Loucy (cell line): ENCODE measurements at regions not wholly inside any gene's neighbourhood (a gene's known extent, or its start where the extent isn't known, plus 50 kb on each side); places are given as distances from the start of the nearest gene placed in this dataset.

Source experiments
- H2AFZ ChIP-seq: fragments of 200-600 bp; sonication (generic); 2 replicates; pipeline ENCODE4 v1.6.0; 2016; ENCODE audit warnings: antibody characterized with exemption, mild to moderate bottlenecking, low read length, moderate library complexity
- H3F3A ChIP-seq: fragments of 200-600 bp; 2 replicates; pipeline ENCODE4 v1.6.0; 2016; ENCODE audit warnings: antibody characterized with exemption, low read depth, mild to moderate bottlenecking
- H3K27me3 ChIP-seq: fragments of 200-600 bp; sonication (generic); 2 replicates; pipeline ENCODE4 v1.6.1; 2014; ENCODE audit warnings: low read length, mild to moderate bottlenecking; ENCODE audit not compliant: insufficient read depth, poor library complexity, severe bottlenecking
- H3K36me3 ChIP-seq: fragments of 200-600 bp; sonication (generic); 2 replicates; pipeline ENCODE4 v1.6.1; 2016; ENCODE audit warnings: low read length; ENCODE audit not compliant: insufficient read depth
- H3K4me1 ChIP-seq: fragments of 200-600 bp; sonication (generic); 2 replicates; pipeline ENCODE4 v1.5.1; 2014; ENCODE audit warnings: low read length, mild to moderate bottlenecking; ENCODE audit not compliant: insufficient read depth, poor library complexity, severe bottlenecking
- H3K4me2 ChIP-seq: fragments of 200-600 bp; sonication (generic); 2 replicates; pipeline ENCODE4 v1.6.0; 2014; ENCODE audit warnings: antibody characterized with exemption, low read length, low read depth, mild to moderate bottlenecking; ENCODE audit not compliant: poor library complexity, severe bottlenecking
- H3K4me3 ChIP-seq: fragments of 200-600 bp; sonication (generic); 2 replicates; pipeline ENCODE4 v1.5.1; 2014; ENCODE audit warnings: low read length, mild to moderate bottlenecking, mixed read lengths; ENCODE audit not compliant: poor library complexity, severe bottlenecking
- H3K79me2 ChIP-seq: fragments of 200-600 bp; sonication (generic); 2 replicates; pipeline ENCODE4 v1.6.1; 2014; ENCODE audit warnings: low read length; ENCODE audit not compliant: insufficient read depth
- H3K9ac ChIP-seq: fragments of 200-600 bp; sonication (generic); 2 replicates; pipeline ENCODE4 v1.6.0; 2014; ENCODE audit warnings: mild to moderate bottlenecking, low read depth, low read length, moderate library complexity; ENCODE audit not compliant: poor library complexity, severe bottlenecking
- H3K9me2 ChIP-seq: fragments of 200-600 bp; sonication (generic); replicated peaks from 2 replicates; pipeline ENCODE4 v1.6.1; 2016; ENCODE audit warnings: low read depth, low read length, mixed read lengths
- H3K9me3 ChIP-seq: fragments of 200-600 bp; sonication (generic); 2 replicates; pipeline ENCODE4 v1.6.1; 2014; ENCODE audit warnings: mild to moderate bottlenecking, antibody characterized with exemption, low read length, low read depth; ENCODE audit not compliant: insufficient read depth
- H4K20me1 ChIP-seq: fragments of 200-600 bp; sonication (generic); 2 replicates; pipeline ENCODE4 v1.6.0; 2014; ENCODE audit warnings: antibody characterized with exemption, low read length, mild to moderate bottlenecking; ENCODE audit not compliant: insufficient read depth, poor library complexity, severe bottlenecking
- EZH2phosphoT487 ChIP-seq: fragments of 200-600 bp; IDR thresholded peaks from 2 replicates; pipeline ENCODE4 v1.6.1; 2018; ENCODE audit warnings: antibody characterized with exemption, mild to moderate bottlenecking, moderate library complexity, borderline replicate concordance
- TF ChIP-seq, protein P1 (sequence below): fragments of 200-600 bp; sonication (generic); conservative IDR thresholded peaks from 2 replicates; pipeline ENCODE4 v1.5.1; 2014; ENCODE audit warnings: mild to moderate bottlenecking, antibody characterized with exemption, low read length

- TF ChIP-seq, protein P1, sequence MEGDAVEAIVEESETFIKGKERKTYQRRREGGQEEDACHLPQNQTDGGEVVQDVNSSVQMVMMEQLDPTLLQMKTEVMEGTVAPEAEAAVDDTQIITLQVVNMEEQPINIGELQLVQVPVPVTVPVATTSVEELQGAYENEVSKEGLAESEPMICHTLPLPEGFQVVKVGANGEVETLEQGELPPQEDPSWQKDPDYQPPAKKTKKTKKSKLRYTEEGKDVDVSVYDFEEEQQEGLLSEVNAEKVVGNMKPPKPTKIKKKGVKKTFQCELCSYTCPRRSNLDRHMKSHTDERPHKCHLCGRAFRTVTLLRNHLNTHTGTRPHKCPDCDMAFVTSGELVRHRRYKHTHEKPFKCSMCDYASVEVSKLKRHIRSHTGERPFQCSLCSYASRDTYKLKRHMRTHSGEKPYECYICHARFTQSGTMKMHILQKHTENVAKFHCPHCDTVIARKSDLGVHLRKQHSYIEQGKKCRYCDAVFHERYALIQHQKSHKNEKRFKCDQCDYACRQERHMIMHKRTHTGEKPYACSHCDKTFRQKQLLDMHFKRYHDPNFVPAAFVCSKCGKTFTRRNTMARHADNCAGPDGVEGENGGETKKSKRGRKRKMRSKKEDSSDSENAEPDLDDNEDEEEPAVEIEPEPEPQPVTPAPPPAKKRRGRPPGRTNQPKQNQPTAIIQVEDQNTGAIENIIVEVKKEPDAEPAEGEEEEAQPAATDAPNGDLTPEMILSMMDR = no peak
- TF ChIP-seq EZH2phosphoT487 = no peak
- no peaks in the 10 kb centered on the region for H3F3A ChIP-seq
- no peaks in the 10 kb centered on the region for H3K79me2 ChIP-seq
These were observed 653.9 kb upstream of the TMEM132C start for GRCh38 chr12:127613056-127613455.

GRCh38 chr12:127619869-127620734 is 646.9 kb upstream of the TMEM132C start:
- Histone ChIP-seq H3K4me2 (no peak overlapping the region), H3K4me3 (no peak overlapping the region), H3K9me2 (no peaks in the 10 kb centered on the region), H2AFZ (no peak overlapping the region), H3K36me3 (no peaks in the 10 kb centered on the region), H4K20me1 (no peaks in the 10 kb centered on the region), H3F3A (no peaks in the 10 kb centered on the region), H3K79me2 (no peaks in the 10 kb centered on the region), H3K27me3 (no peaks in the 10 kb centered on the region), H3K4me1 (no peaks in the 10 kb centered on the region), H3K9me3 (0 out of 2 replicates have a peak, but pooled peaks cover 4% of the 10 kb centered on the region), H3K9ac (no peak overlapping the region)
- TF ChIP-seq EZH2phosphoT487 = no peak
- TF ChIP-seq, protein P1 = no peak

More at GRCh38 chr12:127613056-127613455, 653.9 kb upstream of the TMEM132C start:
- H3K36me3 ChIP-seq = no peaks in the 10 kb centered on the region
- no peaks in the 10 kb centered on the region for H3K4me1 ChIP-seq
- H3K27me3 ChIP-seq = no peaks in the 10 kb centered on the region
- H4K20me1 ChIP-seq = no peaks in the 10 kb centered on the region
- no peaks in the 10 kb centered on the region for H3K9me3 ChIP-seq
- no peak overlapping the region for H2AFZ ChIP-seq
- no peak overlapping the region for H3K4me2 ChIP-seq
- H3K4me3 ChIP-seq = no peak overlapping the region
- no peak overlapping the region for H3K9ac ChIP-seq
- no peaks in the 10 kb centered on the region for H3K9me2 ChIP-seq

DNA sequence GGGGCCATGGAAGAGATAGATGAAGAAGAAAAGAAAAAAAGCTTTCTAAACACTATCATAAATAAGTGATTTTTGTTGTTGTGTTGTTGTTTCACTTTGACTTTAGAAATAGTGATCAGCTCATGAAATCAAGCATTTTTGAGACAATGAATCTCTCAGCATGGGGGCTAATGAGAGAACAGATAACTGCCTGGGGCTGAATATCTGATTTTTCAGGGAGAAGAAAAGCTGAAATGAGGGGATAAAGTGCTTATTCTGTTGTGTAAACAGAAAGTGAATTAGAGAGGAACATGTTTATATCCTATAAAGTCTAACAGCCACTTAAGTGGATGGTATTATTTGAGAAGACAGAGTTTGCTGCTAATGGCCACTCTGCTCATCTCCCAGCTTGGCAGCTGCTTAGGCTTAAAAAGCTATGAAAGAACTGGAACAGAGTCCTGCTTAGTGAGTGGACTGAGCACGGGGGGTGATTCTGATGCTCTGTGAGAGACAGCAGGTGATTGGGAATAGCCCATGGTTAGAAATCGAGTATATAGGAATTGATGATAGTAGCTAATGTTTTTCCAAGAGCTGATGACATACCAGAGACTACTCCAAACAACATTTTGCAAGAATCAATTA is 646.1 kb upstream of the TMEM132C start:
- no peak overlapping the region for H3K9ac ChIP-seq
- H3K4me2 ChIP-seq = no peak overlapping the region
- no peaks in the 10 kb centered on the region for H3K79me2 ChIP-seq
- no peaks in the 10 kb centered on the region for H3K4me1 ChIP-seq
- H3K27me3 ChIP-seq = no peaks in the 10 kb centered on the region
- no peaks in the 10 kb centered on the region for H4K20me1 ChIP-seq
- no peak overlapping the region for H2AFZ ChIP-seq
- H3K36me3 ChIP-seq = no peaks in the 10 kb centered on the region
- TF ChIP-seq EZH2phosphoT487 = no peak
- TF ChIP-seq, protein P1 = no peak
- H3F3A ChIP-seq = no peaks in the 10 kb centered on the region
- no peak overlapping the region for H3K4me3 ChIP-seq
- H3K9me2 ChIP-seq = no peaks in the 10 kb centered on the region
- H3K9me3 ChIP-seq = 0 out of 2 replicates have a peak, but pooled peaks cover 4% of the 10 kb centered on the region
